ENCODE measurements at regions not wholly inside any gene's neighbourhood (a gene's known extent, or its start where the extent isn't known, plus 50 kb on each side); places are given as distances from the start of the nearest gene placed in this dataset.
"Not testable (repeated sequence)": the region's sequence is repeated elsewhere in the genome, so short reads cannot be mapped to it uniquely, and the experiment has no call there.

GRCh38 chr17:14732211-14732610 lies 431.3 kb downstream of the HS3ST3B1 start:
- DNase-seq, result no peak

GRCh38 chr17:14731591-14731990 lies 430.7 kb downstream of the HS3ST3B1 start:
- no peak for DNase-seq

- no peak for DNase-seq
Measured at GRCh38 chr17:14730821-14731220, 429.9 kb downstream of the HS3ST3B1 start.

- no peak for DNase-seq
Measured at GRCh38 chr17:14725729-14726128, 424.8 kb downstream of the HS3ST3B1 start.

GRCh38 chr17:14724770-14725169 lies 423.9 kb downstream of the HS3ST3B1 start:
- DNase-seq, result no peak

- not testable (repeated sequence) for DNase-seq
Measured at GRCh38 chr17:14723349-14723748, 422.5 kb downstream of the HS3ST3B1 start.

- DNase-seq, result no peak
Measured at GRCh38 chr17:14719942-14720341, 419.1 kb downstream of the HS3ST3B1 start.

- no peak for DNase-seq
Measured at GRCh38 chr17:14717859-14718258, 417.0 kb downstream of the HS3ST3B1 start.

GRCh38 chr17:14715561-14715960 lies 414.7 kb downstream of the HS3ST3B1 start:
- no peak for DNase-seq

GRCh38 chr17:14712611-14713021 lies 411.7 kb downstream of the HS3ST3B1 start:
- no peak for DNase-seq

- no peak for DNase-seq
Measured at GRCh38 chr17:14704121-14704520, 403.2 kb downstream of the HS3ST3B1 start.

GRCh38 chr17:14701886-14702285 lies 401.0 kb downstream of the HS3ST3B1 start:
- DNase-seq, result no peak

GRCh38 chr17:14699574-14700185 lies 398.8 kb downstream of the HS3ST3B1 start:
- DNase-seq, result no peak

- DNase-seq, result no peak
Measured at GRCh38 chr17:14693382-14693781, 392.5 kb downstream of the HS3ST3B1 start.

- DNase-seq, result no peak
Measured at GRCh38 chr17:14690704-14691103, 389.8 kb downstream of the HS3ST3B1 start.

GRCh38 chr17:14688134-14688533 lies 387.3 kb downstream of the HS3ST3B1 start:
- DNase-seq, result no peak

- DNase-seq, result peak; percentile 30 to 35
Measured at GRCh38 chr17:14672830-14673229, 371.9 kb downstream of the HS3ST3B1 start.

- DNase-seq, result no peak
Measured at GRCh38 chr17:14670861-14671260, 370.0 kb downstream of the HS3ST3B1 start.

GRCh38 chr17:14664511-14664910 lies 363.6 kb downstream of the HS3ST3B1 start:
- DNase-seq, result no peak

GRCh38 chr17:14641117-14641516 lies 340.2 kb downstream of the HS3ST3B1 start:
- no peak for DNase-seq

GRCh38 chr17:14637260-14637659 lies 336.4 kb downstream of the HS3ST3B1 start:
- DNase-seq, result no peak

- no peak for DNase-seq
Measured at GRCh38 chr17:14630621-14631020, 329.7 kb downstream of the HS3ST3B1 start.

GRCh38 chr17:14630046-14630445 lies 329.2 kb downstream of the HS3ST3B1 start:
- no peak for DNase-seq

- no peak for DNase-seq
Measured at GRCh38 chr17:14622615-14623101, 321.8 kb downstream of the HS3ST3B1 start.

All from right lung (tissue), 2 donors.